Erythroblast (primary cell): ENCODE measurements at regions not wholly inside any gene's neighbourhood (a gene's known extent, or its start where the extent isn't known, plus 50 kb on each side); places are given as distances from the start of the nearest gene placed in this dataset.

ENCODE experiments used
- GATA1 ChIP-seq: IDR thresholded peaks from 2 replicates; pipeline ENCODE4 v1.6.1; 2011; ENCODE audit warnings: low read depth, mild to moderate bottlenecking, control low read depth, low read length, moderate library complexity
- POLR2A ChIP-seq: IDR thresholded peaks from 2 replicates; pipeline ENCODE4 v1.6.1; 2011; ENCODE audit warnings: mild to moderate bottlenecking, low read length

- no peak for TF ChIP-seq POLR2A
- TF ChIP-seq GATA1, result no peak
These were observed 244.1 kb upstream of the TNC start for GRCh38 chr9:115362101-115362500.
